Suprapubic skin (tissue), 4 donors: ENCODE measurements at regions not wholly inside any gene's neighbourhood (a gene's known extent, or its start where the extent isn't known, plus 50 kb on each side); places are given as distances from the start of the nearest gene placed in this dataset.

ENCODE experiments used
- DNase-seq, 2 donors: peaks; one replicate each; pipeline ENCODE4 v3.0.0-alpha.2; 2019; ENCODE audit warnings: low spot score in 2 of 2
- H3K27ac ChIP-seq: fragments of 200-600 bp; sonication (generic); one replicate; pipeline ENCODE4 v1.5.1; 2019
- H3K27me3 ChIP-seq: fragments of 200-600 bp; sonication (generic); one replicate; pipeline ENCODE4 v1.5.1; 2019
- H3K36me3 ChIP-seq: fragments of 200-600 bp; sonication (generic); one replicate; pipeline ENCODE4 v1.5.1; 2019
- H3K4me1 ChIP-seq: fragments of 200-600 bp; sonication (generic); one replicate; pipeline ENCODE4 v1.5.1; 2019
- H3K4me3 ChIP-seq: fragments of 200-600 bp; sonication (generic); one replicate; pipeline ENCODE4 v1.5.1; 2019; ENCODE audit warnings: mild to moderate bottlenecking
- H3K9me3 ChIP-seq: fragments of 200-600 bp; sonication (generic); one replicate; pipeline ENCODE4 v1.5.1; 2019
- CTCF ChIP-seq, 2 donors: fragments of 200-600 bp in 1 of 2; fragments of 450-650 bp in 1 of 2; sonication (generic) in 1 of 2; IDR thresholded peaks; one replicate each; pipeline ENCODE4 v1.5.1; 2016 to 2019; ENCODE audit warnings: antibody characterized with exemption in 2 of 2, mild to moderate bottlenecking in 1 of 2, moderate library complexity in 1 of 2
- EP300 ChIP-seq: sonication (generic); formaldehyde crosslinking; IDR thresholded peaks from one replicate; pipeline ENCODE4 v1.6.1; 2017; ENCODE audit warnings: antibody characterized with exemption
- POLR2A ChIP-seq, 2 donors: fragments of 450-650 bp; IDR thresholded peaks; one replicate each; pipeline ENCODE4 v1.6.1; 2017; ENCODE audit warnings: antibody characterized with exemption in 2 of 2, mild to moderate bottlenecking in 2 of 2, moderate library complexity in 2 of 2
- POLR2AphosphoS5 ChIP-seq, 3 donors: sonication (generic); formaldehyde crosslinking; IDR thresholded peaks; one replicate each; pipeline ENCODE4 v1.6.1; 2017; ENCODE audit warnings: antibody characterized with exemption in 3 of 3
- WGBS: methylation state at CpG from one replicate; pipeline ENCODE4 v1.1.5; 2018; 5-methylcytosine and 5-hydroxymethylcytosine counted together

GRCh38 chr6:133724726-133725125, 164.2 kb upstream of the TCF21 start:
- WGBS: 69% methylated on average over 4 of the region's 4 CpGs
- no peaks in the 10 kb centered on the region for H3K27me3 ChIP-seq

GRCh38 chr6:133726188-133726587, 162.7 kb upstream of the TCF21 start:
- DNase-seq: no peak
- no peaks in the 10 kb centered on the region for H3K27me3 ChIP-seq
- no peaks in the 10 kb centered on the region for H3K36me3 ChIP-seq
- peaks cover 5% of the 10 kb centered on the region for H3K9me3 ChIP-seq
- TF ChIP-seq POLR2AphosphoS5 (IDR thresholded peaks at IDR 0.05) (no peak), EP300 (no peak)
- WGBS: 83% methylated on average over 2 of the region's 2 CpGs
- H3K4me1 ChIP-seq: no peaks in the 10 kb centered on the region
- H3K27ac ChIP-seq: no peak overlapping the region
- H3K4me3 ChIP-seq: no peak overlapping the region

More at GRCh38 chr6:133724726-133725125, 164.2 kb upstream of the TCF21 start:
- H3K27ac ChIP-seq: no peak overlapping the region
- peaks cover 5% of the 10 kb centered on the region for H3K9me3 ChIP-seq
- no peaks in the 10 kb centered on the region for H3K36me3 ChIP-seq
- DNase-seq: no peak
- H3K4me1 ChIP-seq: no peaks in the 10 kb centered on the region
- no peak overlapping the region for H3K4me3 ChIP-seq
- TF ChIP-seq CTCF (IDR thresholded peaks at IDR 0.05): no peak
- TF ChIP-seq EP300: no peak
- TF ChIP-seq POLR2AphosphoS5 (IDR thresholded peaks at IDR 0.05): no peak
- no peak for TF ChIP-seq POLR2A (IDR thresholded peaks at IDR 0.05)

GRCh38 chr6:133730881-133731280, 158.0 kb upstream of the TCF21 start:
- Histone ChIP-seq H3K9me3 (peaks cover 9% of the 10 kb centered on the region), H3K4me1 (no peaks in the 10 kb centered on the region), H3K27me3 (no peaks in the 10 kb centered on the region), H3K36me3 (no peaks in the 10 kb centered on the region), H3K4me3 (no peak overlapping the region), H3K27ac (no peak overlapping the region)
- no peak for TF ChIP-seq CTCF (IDR thresholded peaks at IDR 0.05)
- no peak for TF ChIP-seq EP300
- TF ChIP-seq POLR2A (IDR thresholded peaks at IDR 0.05): no peak
- TF ChIP-seq POLR2AphosphoS5 (IDR thresholded peaks at IDR 0.05): no peak
- 29% methylated on average over 4 of the region's 4 CpGs for WGBS
- no peak for DNase-seq

- Histone ChIP-seq H3K4me3 (no peak overlapping the region), H3K36me3 (no peaks in the 10 kb centered on the region), H3K9me3 (no peaks in the 10 kb centered on the region), H3K4me1 (no peaks in the 10 kb centered on the region), H3K27me3 (no peaks in the 10 kb centered on the region), H3K27ac (no peak overlapping the region)
- no peak for TF ChIP-seq POLR2A (IDR thresholded peaks at IDR 0.05)
- 83% methylated on average over 5 of the region's 5 CpGs for WGBS
- no peak for DNase-seq
Observed at GRCh38 chr6:133740218-133740617, 148.7 kb upstream of the TCF21 start.

GRCh38 chr6:133740816-133741215, 148.1 kb upstream of the TCF21 start:
- H3K27ac ChIP-seq: no peak overlapping the region
- H3K9me3 ChIP-seq: no peaks in the 10 kb centered on the region

GRCh38 chr6:133741375-133741861, 147.5 kb upstream of the TCF21 start:
- Histone ChIP-seq H3K4me1 (no peaks in the 10 kb centered on the region), H3K27me3 (no peaks in the 10 kb centered on the region), H3K36me3 (no peaks in the 10 kb centered on the region), H3K9me3 (no peaks in the 10 kb centered on the region), H3K4me3 (no peak overlapping the region), H3K27ac (no peak overlapping the region)
- 26% methylated on average over 5 of the region's 5 CpGs for WGBS
- TF ChIP-seq POLR2AphosphoS5 (IDR thresholded peaks at IDR 0.05): no peak
- no peak for TF ChIP-seq POLR2A (IDR thresholded peaks at IDR 0.05)
- TF ChIP-seq EP300: no peak
- TF ChIP-seq CTCF (IDR thresholded peaks at IDR 0.05): no peak
- DNase-seq: no peak

More at GRCh38 chr6:133740816-133741215, 148.1 kb upstream of the TCF21 start:
- 81% methylated on average over 2 of the region's 2 CpGs for WGBS
- H3K36me3 ChIP-seq: no peaks in the 10 kb centered on the region
- TF ChIP-seq EP300: no peak
- no peak for TF ChIP-seq POLR2AphosphoS5 (IDR thresholded peaks at IDR 0.05)
- TF ChIP-seq CTCF (IDR thresholded peaks at IDR 0.05): no peak
- no peak for TF ChIP-seq POLR2A (IDR thresholded peaks at IDR 0.05)
- H3K27me3 ChIP-seq: no peaks in the 10 kb centered on the region
- no peak overlapping the region for H3K4me3 ChIP-seq
- no peaks in the 10 kb centered on the region for H3K4me1 ChIP-seq
- no peak for DNase-seq
